ENCODE measurements at regions not wholly inside any gene's neighbourhood (a gene's known extent, or its start where the extent isn't known, plus 50 kb on each side); places are given as distances from the start of the nearest gene placed in this dataset.

DNA sequence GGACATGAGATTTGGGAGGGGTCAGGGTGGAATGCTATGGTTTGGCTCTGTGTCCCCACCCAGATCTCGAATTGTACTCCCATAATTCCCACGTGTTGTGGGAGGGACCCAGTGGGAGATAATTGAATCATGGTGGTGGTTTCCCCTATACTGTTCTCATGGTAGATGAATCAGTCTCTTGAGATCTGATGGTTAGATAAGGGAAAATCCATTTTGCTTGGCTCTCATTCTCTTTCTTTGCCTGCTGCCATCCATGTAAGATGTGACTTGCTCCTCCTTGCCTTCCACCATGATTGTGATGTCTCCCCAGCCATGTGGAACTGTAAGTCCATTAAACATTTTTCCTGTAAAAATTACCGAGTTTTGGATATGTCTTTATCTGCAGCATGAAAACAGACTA is 80.9 kb upstream of the GALNT5 start:
- TF ChIP-seq NFE2L2 (IDR thresholded peaks at IDR 0.05; ENCODE audit: low read depth, low read length) (no peak), USF2 (IDR thresholded peaks at IDR 0.05; ENCODE audit: low read depth, low read length) (no peak), POLR2A (IDR thresholded peaks at IDR 0.05; ENCODE audit: low read depth, low read length) (no peak), SMC3 (IDR thresholded peaks at IDR 0.05; ENCODE audit: low read depth, low read length) (no peak), BHLHE40 (IDR thresholded peaks at IDR 0.05; ENCODE audit: low read depth, low read length) (no peak), RFX5 (IDR thresholded peaks at IDR 0.05; ENCODE audit: low read depth, low read length) (no peak), MXI1 (IDR thresholded peaks at IDR 0.05; ENCODE audit: borderline replicate concordance, low read depth, low read length) (no peak)
- TF ChIP-seq, protein P1, sequence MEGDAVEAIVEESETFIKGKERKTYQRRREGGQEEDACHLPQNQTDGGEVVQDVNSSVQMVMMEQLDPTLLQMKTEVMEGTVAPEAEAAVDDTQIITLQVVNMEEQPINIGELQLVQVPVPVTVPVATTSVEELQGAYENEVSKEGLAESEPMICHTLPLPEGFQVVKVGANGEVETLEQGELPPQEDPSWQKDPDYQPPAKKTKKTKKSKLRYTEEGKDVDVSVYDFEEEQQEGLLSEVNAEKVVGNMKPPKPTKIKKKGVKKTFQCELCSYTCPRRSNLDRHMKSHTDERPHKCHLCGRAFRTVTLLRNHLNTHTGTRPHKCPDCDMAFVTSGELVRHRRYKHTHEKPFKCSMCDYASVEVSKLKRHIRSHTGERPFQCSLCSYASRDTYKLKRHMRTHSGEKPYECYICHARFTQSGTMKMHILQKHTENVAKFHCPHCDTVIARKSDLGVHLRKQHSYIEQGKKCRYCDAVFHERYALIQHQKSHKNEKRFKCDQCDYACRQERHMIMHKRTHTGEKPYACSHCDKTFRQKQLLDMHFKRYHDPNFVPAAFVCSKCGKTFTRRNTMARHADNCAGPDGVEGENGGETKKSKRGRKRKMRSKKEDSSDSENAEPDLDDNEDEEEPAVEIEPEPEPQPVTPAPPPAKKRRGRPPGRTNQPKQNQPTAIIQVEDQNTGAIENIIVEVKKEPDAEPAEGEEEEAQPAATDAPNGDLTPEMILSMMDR (conservative IDR thresholded peaks at IDR 0.05; ENCODE audit: low read depth, low read length), result no peak
- TF ChIP-seq, protein P2, sequence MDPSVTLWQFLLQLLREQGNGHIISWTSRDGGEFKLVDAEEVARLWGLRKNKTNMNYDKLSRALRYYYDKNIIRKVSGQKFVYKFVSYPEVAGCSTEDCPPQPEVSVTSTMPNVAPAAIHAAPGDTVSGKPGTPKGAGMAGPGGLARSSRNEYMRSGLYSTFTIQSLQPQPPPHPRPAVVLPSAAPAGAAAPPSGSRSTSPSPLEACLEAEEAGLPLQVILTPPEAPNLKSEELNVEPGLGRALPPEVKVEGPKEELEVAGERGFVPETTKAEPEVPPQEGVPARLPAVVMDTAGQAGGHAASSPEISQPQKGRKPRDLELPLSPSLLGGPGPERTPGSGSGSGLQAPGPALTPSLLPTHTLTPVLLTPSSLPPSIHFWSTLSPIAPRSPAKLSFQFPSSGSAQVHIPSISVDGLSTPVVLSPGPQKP (IDR thresholded peaks at IDR 0.05; ENCODE audit: borderline replicate concordance, low read depth, low read length), result no peak

All from IMR-90 (cell line).